H9 (cell line): ENCODE measurements at regions not wholly inside any gene's neighbourhood (a gene's known extent, or its start where the extent isn't known, plus 50 kb on each side); places are given as distances from the start of the nearest gene placed in this dataset.

Experiments
- DNase-seq: peaks from one replicate; pipeline ENCODE4 v3.0.0-alpha.2; 2017
- H2AFZ ChIP-seq: one replicate; pipeline ENCODE4 v1.6.1; 2013; ENCODE audit warnings: mild to moderate bottlenecking, low read length, control low read depth, moderate library complexity
- H2AK5ac ChIP-seq: 2 replicates; pipeline ENCODE4 v1.6.1; 2013; ENCODE audit warnings: low read length, control low read depth, mixed read lengths; ENCODE audit not compliant: insufficient read length
- H2BK120ac ChIP-seq: one replicate; pipeline ENCODE4 v1.6.1; 2013; ENCODE audit warnings: low read depth, mild to moderate bottlenecking, low read length, control low read depth, inconsistent platforms; ENCODE audit not compliant: poor library complexity, severe bottlenecking
- H2BK12ac ChIP-seq: 2 replicates; pipeline ENCODE4 v1.6.1; 2013; ENCODE audit warnings: low read length, control low read depth, mixed read lengths, low read depth; ENCODE audit not compliant: insufficient read length
- H2BK15ac ChIP-seq: 2 replicates; pipeline ENCODE4 v1.6.1; 2013; ENCODE audit warnings: low read depth, low read length, control low read depth
- H2BK20ac ChIP-seq: one replicate; pipeline ENCODE4 v1.6.1; 2013; ENCODE audit warnings: low read depth, mild to moderate bottlenecking, low read length, control low read depth, inconsistent platforms; ENCODE audit not compliant: poor library complexity, severe bottlenecking
- H2BK5ac ChIP-seq: 2 replicates; pipeline ENCODE4 v1.6.1; 2013; ENCODE audit warnings: low read length, control low read depth, mixed read lengths; ENCODE audit not compliant: insufficient read length
- H3K14ac ChIP-seq: 2 replicates; pipeline ENCODE4 v1.6.1; 2013; ENCODE audit warnings: low read length, control low read depth; ENCODE audit not compliant: insufficient read depth
- H3K18ac ChIP-seq: 2 replicates; pipeline ENCODE4 v1.6.1; 2013; ENCODE audit warnings: low read depth, mild to moderate bottlenecking, mixed read lengths, low read length, control low read depth; ENCODE audit not compliant: insufficient read length
- H3K23ac ChIP-seq: 2 replicates; pipeline ENCODE4 v1.6.1; 2013; ENCODE audit warnings: low read length, control low read depth, mixed read lengths, low read depth; ENCODE audit not compliant: insufficient read length
- H3K23me2 ChIP-seq: 2 replicates; pipeline ENCODE4 v1.6.1; 2013; ENCODE audit warnings: low read depth, mild to moderate bottlenecking, mixed read lengths, low read length, control low read depth; ENCODE audit not compliant: insufficient read length, poor library complexity, severe bottlenecking
- H3K27ac ChIP-seq: 2 replicates; pipeline ENCODE4 v1.5.1; 2013; ENCODE audit warnings: low read length, control low read depth, mixed read lengths, low read depth; ENCODE audit not compliant: insufficient read length
- H3K27me3 ChIP-seq: 2 replicates; pipeline ENCODE4 v1.6.1; 2013; ENCODE audit warnings: low read length, control low read depth, inconsistent platforms; ENCODE audit not compliant: insufficient read depth
- H3K4ac ChIP-seq: 2 replicates; pipeline ENCODE4 v1.6.1; 2013; ENCODE audit warnings: low read depth, mild to moderate bottlenecking, control low read depth, inconsistent platforms, low read length, moderate library complexity
- H3K4me1 ChIP-seq: 2 replicates; pipeline ENCODE4 v1.6.1; 2013; ENCODE audit warnings: low read length, control low read depth, inconsistent platforms; ENCODE audit not compliant: insufficient read depth
- H3K4me2 ChIP-seq: 2 replicates; pipeline ENCODE4 v1.6.1; 2013; ENCODE audit warnings: low read length, control low read depth, mixed read lengths; ENCODE audit not compliant: insufficient read length, insufficient read depth
- H3K56ac ChIP-seq: 2 replicates; pipeline ENCODE4 v1.6.1; 2013; ENCODE audit warnings: low read depth, mild to moderate bottlenecking, mixed read lengths, low read length, control low read depth; ENCODE audit not compliant: insufficient read length
- H3K79me1 ChIP-seq: 2 replicates; pipeline ENCODE4 v1.6.1; 2013; ENCODE audit warnings: low read depth, mild to moderate bottlenecking, moderate library complexity, low read length, control low read depth, inconsistent platforms; ENCODE audit not compliant: insufficient read depth, poor library complexity, severe bottlenecking
- H3K79me2 ChIP-seq: 2 replicates; pipeline ENCODE4 v1.6.1; 2013; ENCODE audit warnings: low read length, control low read depth, inconsistent platforms; ENCODE audit not compliant: insufficient read depth
- H3K9ac ChIP-seq: 2 replicates; pipeline ENCODE4 v1.6.1; 2013; ENCODE audit warnings: low read length, control low read depth, mixed read lengths; ENCODE audit not compliant: insufficient read length; ENCODE audit errors: extremely low read depth
- H3K9me3 ChIP-seq: one replicate; pipeline ENCODE4 v1.6.1; 2013; ENCODE audit warnings: low read depth, low read length, inconsistent platforms; ENCODE audit not compliant: control insufficient read depth
- H3T11ph ChIP-seq: one replicate; pipeline ENCODE4 v1.6.1; 2013; ENCODE audit warnings: mild to moderate bottlenecking, low read length, control low read depth, inconsistent platforms
- H4K20me1 ChIP-seq: one replicate; pipeline ENCODE4 v1.6.1; 2013; ENCODE audit not compliant: control insufficient read depth, insufficient read length, insufficient read depth
- H4K5ac ChIP-seq: 2 replicates; pipeline ENCODE4 v1.6.1; 2013; ENCODE audit warnings: low read depth, mild to moderate bottlenecking, mixed read lengths, low read length, control low read depth; ENCODE audit not compliant: insufficient read length
- H4K8ac ChIP-seq: replicated peaks from 2 replicates; pipeline ENCODE4 v1.6.1; 2013; ENCODE audit warnings: low read length, control low read depth, mixed read lengths, low read depth; ENCODE audit not compliant: insufficient read length
- H4K91ac ChIP-seq: 2 replicates; pipeline ENCODE4 v1.6.1; 2013; ENCODE audit warnings: low read depth, mild to moderate bottlenecking, moderate library complexity, mixed read lengths, low read length, control low read depth; ENCODE audit not compliant: insufficient read length
- H3K27ac Mint-ChIP-seq, 3 experiments: 2 replicates in 2 of 3; 3 replicates in 1 of 3; pipeline ENCODE4 v1.8.0; 2020 to 2021; ENCODE audit warnings: mixed read lengths in 3 of 3, mild to moderate bottlenecking in 1 of 3, moderate library complexity in 1 of 3
- H3K27me3 Mint-ChIP-seq: 2 replicates; pipeline ENCODE4 v1.8.0; 2021; ENCODE audit warnings: low read depth, mild to moderate bottlenecking, moderate library complexity, mixed read lengths
- H3K36me3 Mint-ChIP-seq, 3 experiments: 2 replicates in 2 of 3; 3 replicates in 1 of 3; pipeline ENCODE4 v1.8.0; 2020 to 2021; ENCODE audit warnings: low read depth in 3 of 3, mixed read lengths in 3 of 3; ENCODE audit not compliant: insufficient read depth in 1 of 3
- H3K4me1 Mint-ChIP-seq, 2 experiments: 2 replicates each; pipeline ENCODE4 v1.8.0; 2020; ENCODE audit warnings: mixed read lengths in 2 of 2
- H3K4me3 Mint-ChIP-seq, 2 experiments: 2 replicates in 1 of 2; 3 replicates in 1 of 2; pipeline ENCODE4 v1.8.0; 2020 to 2021; ENCODE audit warnings: mild to moderate bottlenecking in 2 of 2, mixed read lengths in 2 of 2, moderate library complexity in 1 of 2
- H3K9me3 Mint-ChIP-seq, 2 experiments: 2 replicates in 1 of 2; 3 replicates in 1 of 2; pipeline ENCODE4 v1.8.0; 2020; ENCODE audit warnings: mild to moderate bottlenecking in 2 of 2, mixed read lengths in 2 of 2, moderate library complexity in 1 of 2
- CTCF ChIP-seq: fragments of 200-600 bp; sonication (generic); conservative IDR thresholded peaks from 3 replicates; pipeline ENCODE4 v1.8.0; 2021; ENCODE audit warnings: antibody characterized with exemption, mild to moderate bottlenecking
- WGBS: extraction: QIAGEN DNeasy Blood & Tissue Kit; methylation state at CpG from one replicate; pipeline ENCODE4 v1.1.7; 2013; ENCODE audit warnings: missing lambda C conversion rate, low lambda C conversion rate, mixed read lengths; ENCODE audit not compliant: insufficient read length; ENCODE audit errors: extremely low coverage; 5-methylcytosine and 5-hydroxymethylcytosine counted together

- no peak overlapping the region for H3K4me2 ChIP-seq
Measured at GRCh38 chr7:134375206-134375605, 58.5 kb upstream of the SLC35B4 start.

More at GRCh38 chr7:134375206-134375605, 58.5 kb upstream of the SLC35B4 start:
- Histone ChIP-seq H3K27ac (no peak overlapping the region), H4K5ac (no peak overlapping the region), H2AK5ac (no peak overlapping the region), H3K9ac (no peak overlapping the region), H2BK120ac (no peak overlapping the region), H2BK20ac (no peak overlapping the region), H2AFZ (no peak overlapping the region), H3K18ac (no peak overlapping the region), H2BK5ac (no peak overlapping the region), H3K4me1 (no peaks in the 10 kb centered on the region), H2BK12ac (no peak overlapping the region), H3K79me2 (no peaks in the 10 kb centered on the region), H3T11ph (no peak overlapping the region), H3K56ac (no peak overlapping the region), H2BK15ac (no peak overlapping the region), H3K9me3 (no peaks in the 10 kb centered on the region), H3K79me1 (no peaks in the 10 kb centered on the region), H3K14ac (no peak overlapping the region), H3K23me2 (no peaks in the 10 kb centered on the region), H3K27me3 (no peaks in the 10 kb centered on the region), H4K20me1 (no peaks in the 10 kb centered on the region), H4K91ac (no peak overlapping the region), H3K4ac (no peak overlapping the region), H4K8ac (no peak overlapping the region), H3K23ac (no peak overlapping the region)
- Mint-ChIP-seq H3K4me3 (no peak overlapping the region), H3K9me3 (peaks cover 0 to 6% of the 10 kb centered on the region in 2 experiments; a peak in 1 of 5 replicates), H3K27me3 (peaks cover 19% of the 10 kb centered on the region), H3K36me3 (no peaks in the 10 kb centered on the region; a peak in 1 of 7 replicates), H3K27ac (no peak overlapping the region), H3K4me1 (no peaks in the 10 kb centered on the region; a peak in 1 of 4 replicates)
- WGBS, result no CpG with 5 or more reads among the region's 5 CpGs
- no peak for DNase-seq
- no peak for TF ChIP-seq CTCF
